Endothelial cell of umbilical vein (primary cell): ENCODE measurements at regions not wholly inside any gene's neighbourhood (a gene's known extent, or its start where the extent isn't known, plus 50 kb on each side); places are given as distances from the start of the nearest gene placed in this dataset.
"Not testable (repeated sequence)": the region's sequence is repeated elsewhere in the genome, so short reads cannot be mapped to it uniquely, and the experiment has no call there.

Experiments
- BruUV-seq: library from RNA; stranded (reverse); fragments of 400-500 nt; replicated peaks from 2 replicates; lab custom pipeline; 2021; lab: Mats Ljungman, UMichigan
- CTCF ChIA-PET: fragments of 300-600, 350-600 bp; sonication (Branson Sonifier 250); formaldehyde crosslinking; loops from one replicate; lab custom pipeline; 2021; ENCODE audit warnings: antibody characterized with exemption, inconsistent platforms; lab: Charles Lee
- POLR2A ChIA-PET: fragments of 300-600, 350-600 bp; sonication (Branson Sonifier 250); formaldehyde crosslinking; loops from one replicate; lab custom pipeline; 2021; ENCODE audit warnings: antibody characterized with exemption, inconsistent platforms; lab: Charles Lee
- DNase-seq: peaks from one replicate; pipeline ENCODE4 v3.0.0-alpha.2; 2011; ENCODE audit warnings: low read depth, low spot score
- FAIRE-seq: peaks from 2 replicates; lab custom pipeline; 2011; peaks lifted over from hg19 to GRCh38; lab: Jason Lieb, UNC
- H2AFZ ChIP-seq: 2 replicates; pipeline ENCODE4 v1.6.0; 2012; ENCODE audit warnings: low read depth, low read length, control low read depth, inconsistent platforms
- H3K27ac ChIP-seq: 2 replicates; pipeline ENCODE4 v1.5.1; 2011; ENCODE audit warnings: low read depth, mild to moderate bottlenecking, control low read depth, low read length, moderate library complexity; ENCODE audit not compliant: insufficient read depth
- H3K27me3 ChIP-seq, 2 experiments: 2 replicates each; pipeline versions ENCODE4 v1.6.0 to v1.6.1; 2011; ENCODE audit warnings: low read length in 2 of 2, mixed read lengths in 1 of 2; ENCODE audit not compliant: control insufficient read depth in 2 of 2, insufficient read depth in 2 of 2
- H3K36me3 ChIP-seq, 2 experiments: 2 replicates in 1 of 2; 3 replicates in 1 of 2; pipeline ENCODE4 v1.5.1; 2011; ENCODE audit warnings: low read length in 2 of 2, mild to moderate bottlenecking in 1 of 2, moderate library complexity in 1 of 2; ENCODE audit not compliant: control insufficient read depth in 2 of 2, insufficient read depth in 2 of 2; ENCODE audit errors: extremely low read depth in 1 of 2
- H3K4me1 ChIP-seq: 3 replicates; pipeline ENCODE4 v1.5.1; 2011; ENCODE audit warnings: mild to moderate bottlenecking, low read length; ENCODE audit not compliant: control insufficient read depth, insufficient read depth; ENCODE audit errors: extremely low read depth
- H3K4me2 ChIP-seq: 2 replicates; pipeline ENCODE4 v1.6.1; 2011; ENCODE audit warnings: low read length, control low read depth, mixed read lengths; ENCODE audit not compliant: insufficient read depth
- H3K4me3 ChIP-seq, 3 experiments: fragments of 200-600 bp in 1 of 3; sonication (generic), shearing (Covaris generic) in 1 of 3; replicated peaks in 1 of 3; 2 replicates each; pipeline ENCODE4 v1.5.1; 2011 to 2016; ENCODE audit warnings: control low read depth in 3 of 3, low read length in 3 of 3, mild to moderate bottlenecking in 2 of 3, inconsistent platforms in 1 of 3, low read depth in 1 of 3, moderate library complexity in 1 of 3; ENCODE audit not compliant: insufficient read depth in 1 of 3
- H3K79me2 ChIP-seq: 2 replicates; pipeline ENCODE4 v1.6.0; 2012; ENCODE audit warnings: low read length, inconsistent platforms; ENCODE audit not compliant: control insufficient read depth, insufficient read depth
- H3K9ac ChIP-seq: replicated peaks from 2 replicates; pipeline ENCODE3; 2011; ENCODE audit warnings: low read length, control low read depth; ENCODE audit not compliant: insufficient read depth; ENCODE audit errors: extremely low read depth
- H3K9me1 ChIP-seq: replicated peaks from 3 replicates; pipeline ENCODE4 v1.6.0; 2011; ENCODE audit warnings: mild to moderate bottlenecking, low read length; ENCODE audit not compliant: control insufficient read depth, insufficient read depth; ENCODE audit errors: extremely low read depth
- H3K9me3 ChIP-seq: replicated peaks from 2 replicates; pipeline ENCODE4 v1.5.1; 2012; ENCODE audit warnings: low read length, inconsistent platforms; ENCODE audit not compliant: control insufficient read depth, insufficient read depth
- H4K20me1 ChIP-seq: replicated peaks from 2 replicates; pipeline ENCODE3; 2011; ENCODE audit warnings: mild to moderate bottlenecking, low read length; ENCODE audit not compliant: control insufficient read depth, insufficient read depth; ENCODE audit errors: extremely low read depth
- EZH2 ChIP-seq: IDR thresholded peaks from 2 replicates; pipeline ENCODE4 v1.6.1; 2012; ENCODE audit warnings: borderline replicate concordance, low read depth, mild to moderate bottlenecking, moderate library complexity, low read length, inconsistent platforms; ENCODE audit not compliant: severe bottlenecking
- FOS ChIP-seq: IDR thresholded peaks from 2 replicates; pipeline ENCODE4 v1.6.1; 2011; ENCODE audit warnings: mild to moderate bottlenecking, low read length, moderate library complexity, borderline replicate concordance; ENCODE audit not compliant: insufficient read depth
- GATA2 ChIP-seq: IDR thresholded peaks from 2 replicates; pipeline ENCODE4 v1.7.0; 2011; ENCODE audit warnings: low read depth, mild to moderate bottlenecking, moderate library complexity, mixed read lengths, low read length; ENCODE audit not compliant: insufficient read length, insufficient read depth
- JUN ChIP-seq: IDR thresholded peaks from 2 replicates; pipeline ENCODE4 v1.6.1; 2011; ENCODE audit warnings: borderline replicate concordance, low read depth; ENCODE audit not compliant: insufficient read length, insufficient read depth
- MYC ChIP-seq: IDR thresholded peaks from one replicate; pipeline ENCODE4 v1.6.1; 2011; ENCODE audit warnings: mild to moderate bottlenecking, low read depth, low read length
- POLR2A ChIP-seq: IDR thresholded peaks from 2 replicates; pipeline ENCODE4 v1.6.1; 2012; ENCODE audit warnings: low read depth, mild to moderate bottlenecking, control low read depth, low read length
- POLR2AphosphoS5 ChIP-seq: IDR thresholded peaks from 2 replicates; pipeline ENCODE4 v1.6.1; 2012; ENCODE audit warnings: low read depth, mild to moderate bottlenecking, control low read depth, low read length, moderate library complexity; ENCODE audit not compliant: insufficient read depth
- dilution Hi-C: fragments of 300-500 bp; cut with MboI; formaldehyde crosslinking; loops from one replicate; pipeline ENCODE4 v1.15.0; 2019; ENCODE audit warnings: low sequenced_read_pairs; ENCODE audit not compliant: extremely low pct_ligation_motif_present
- intact Hi-C: fragments of 100-400 bp; cut with micrococcal nuclease; formaldehyde crosslinking; loops from one replicate; pipeline ENCODE4 v1.10.0; 2022
- TF ChIP-seq, protein P1 (sequence below): IDR thresholded peaks from 2 replicates; pipeline ENCODE4 v1.6.1; 2011; ENCODE audit not compliant: insufficient read depth, insufficient read length
- TF ChIP-seq, protein P2 (sequence below), 2 donors: IDR thresholded peaks; 1 replicate in 1 of 2; 2 replicates in 1 of 2; pipeline ENCODE4 v1.5.1; 2011; ENCODE audit warnings: low read length in 2 of 2, mild to moderate bottlenecking in 2 of 2, moderate library complexity in 2 of 2, control low read depth in 1 of 2, inconsistent platforms in 1 of 2, low read depth in 1 of 2; ENCODE audit not compliant: insufficient read depth in 1 of 2; ENCODE audit errors: extremely low read depth in 1 of 2

DNA sequence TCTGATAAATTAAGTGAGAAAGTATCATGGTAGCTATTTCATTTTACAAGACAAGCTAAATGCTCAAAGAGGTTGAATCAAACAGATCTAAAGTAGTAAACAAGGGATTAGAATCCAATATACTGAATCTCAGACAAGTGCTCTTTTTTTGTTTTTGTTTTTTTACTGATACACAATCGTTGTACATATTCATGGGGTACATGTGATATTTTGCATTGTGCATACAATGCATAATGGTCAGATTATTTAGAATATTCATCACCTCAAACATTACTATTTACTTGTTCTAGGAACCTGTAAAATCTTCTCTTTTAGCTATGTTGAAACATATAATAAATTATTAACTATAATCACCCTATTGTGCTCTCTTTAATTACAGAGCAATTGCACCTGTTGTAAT is 57.0 kb upstream of the HCRTR2 start:
- H3K9ac ChIP-seq = no peak overlapping the region
- H3K27ac ChIP-seq = no peak overlapping the region
- ChIA-PET POLR2A (no interaction called here), CTCF (no interaction called here)
- no peak overlapping the region for H2AFZ ChIP-seq
- no peaks in the 10 kb centered on the region for H3K36me3 ChIP-seq
- H3K4me1 ChIP-seq = no peaks in the 10 kb centered on the region
- FAIRE-seq (no peak), DNase-seq (no peak)
- no peaks in the 10 kb centered on the region for H3K9me3 ChIP-seq
- H3K9me1 ChIP-seq = no peaks in the 10 kb centered on the region
- intact Hi-C loops = no loop called here
- H3K27me3 ChIP-seq = no peaks in the 10 kb centered on the region
- no peak overlapping the region for H3K4me2 ChIP-seq
- no TSS peak for BruUV-seq
- TF ChIP-seq FOS = no peak
- TF ChIP-seq GATA2 = no peak
- no peak for TF ChIP-seq MYC
- no peak for TF ChIP-seq POLR2AphosphoS5
- TF ChIP-seq, protein P1, sequence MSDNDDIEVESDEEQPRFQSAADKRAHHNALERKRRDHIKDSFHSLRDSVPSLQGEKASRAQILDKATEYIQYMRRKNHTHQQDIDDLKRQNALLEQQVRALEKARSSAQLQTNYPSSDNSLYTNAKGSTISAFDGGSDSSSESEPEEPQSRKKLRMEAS = no peak
- TF ChIP-seq, protein P2, sequence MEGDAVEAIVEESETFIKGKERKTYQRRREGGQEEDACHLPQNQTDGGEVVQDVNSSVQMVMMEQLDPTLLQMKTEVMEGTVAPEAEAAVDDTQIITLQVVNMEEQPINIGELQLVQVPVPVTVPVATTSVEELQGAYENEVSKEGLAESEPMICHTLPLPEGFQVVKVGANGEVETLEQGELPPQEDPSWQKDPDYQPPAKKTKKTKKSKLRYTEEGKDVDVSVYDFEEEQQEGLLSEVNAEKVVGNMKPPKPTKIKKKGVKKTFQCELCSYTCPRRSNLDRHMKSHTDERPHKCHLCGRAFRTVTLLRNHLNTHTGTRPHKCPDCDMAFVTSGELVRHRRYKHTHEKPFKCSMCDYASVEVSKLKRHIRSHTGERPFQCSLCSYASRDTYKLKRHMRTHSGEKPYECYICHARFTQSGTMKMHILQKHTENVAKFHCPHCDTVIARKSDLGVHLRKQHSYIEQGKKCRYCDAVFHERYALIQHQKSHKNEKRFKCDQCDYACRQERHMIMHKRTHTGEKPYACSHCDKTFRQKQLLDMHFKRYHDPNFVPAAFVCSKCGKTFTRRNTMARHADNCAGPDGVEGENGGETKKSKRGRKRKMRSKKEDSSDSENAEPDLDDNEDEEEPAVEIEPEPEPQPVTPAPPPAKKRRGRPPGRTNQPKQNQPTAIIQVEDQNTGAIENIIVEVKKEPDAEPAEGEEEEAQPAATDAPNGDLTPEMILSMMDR (IDR thresholded peaks at IDR 0.05; ENCODE audit: extremely low read depth in 1 of 2, insufficient read depth in 1 of 2, low read depth in 1 of 2, low read length in 2 of 2) = no peak
- no peak for TF ChIP-seq EZH2
- TF ChIP-seq JUN = no peak
- TF ChIP-seq POLR2A = no peak
- H3K79me2 ChIP-seq = no peaks in the 10 kb centered on the region
- dilution Hi-C loops = no loop called here
- H4K20me1 ChIP-seq = no peaks in the 10 kb centered on the region
- H3K4me3 ChIP-seq = no peak overlapping the region

DNA sequence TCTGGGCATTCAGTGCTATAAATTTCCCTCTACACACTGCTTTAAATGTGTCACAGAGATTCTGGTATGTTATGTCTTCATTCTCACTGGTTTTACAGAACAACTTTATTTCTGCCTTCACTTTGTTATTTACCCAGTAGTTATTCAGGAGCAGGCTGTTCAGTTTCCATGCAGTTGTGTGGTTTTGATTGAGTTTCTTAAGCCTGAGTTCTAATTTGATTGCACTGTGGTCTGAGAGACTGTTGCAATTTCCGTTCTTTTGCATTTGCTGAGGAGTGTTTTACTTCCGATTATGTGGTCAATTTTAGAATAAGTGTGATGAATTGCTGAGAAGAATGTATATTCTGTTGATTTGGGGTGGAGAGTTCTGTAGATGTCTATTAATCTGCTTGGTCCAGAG is 50.1 kb upstream of the HCRTR2 start:
- H4K20me1 ChIP-seq, H3K4me2 ChIP-seq, H3K27ac ChIP-seq, FAIRE-seq, H3K9me3 ChIP-seq, H2AFZ ChIP-seq, BruUV-seq, CTCF ChIA-PET, dilution Hi-C loops, H3K79me2 ChIP-seq, H3K4me1 ChIP-seq, H3K9ac ChIP-seq, H3K4me3 ChIP-seq, POLR2A ChIA-PET, H3K27me3 ChIP-seq, H3K36me3 ChIP-seq, DNase-seq, H3K9me1 ChIP-seq, intact Hi-C loops: not testable (repeated sequence)
